Posterior cingulate gyrus (tissue), 11 donors: ENCODE measurements at regions not wholly inside any gene's neighbourhood (a gene's known extent, or its start where the extent isn't known, plus 50 kb on each side); places are given as distances from the start of the nearest gene placed in this dataset.

Source experiments
- DNase-seq, 10 donors: peaks; one replicate each; pipeline versions ENCODE4 v3.0.0 to v3.0.0-alpha.2; 2020 to 2021; ENCODE audit warnings: mixed read lengths in 3 of 10
- intact Hi-C: fragments of 100-400 bp; cut with DNase I; formaldehyde crosslinking; loops from one replicate; pipeline ENCODE4 v1.15.1; 2023

DNA sequence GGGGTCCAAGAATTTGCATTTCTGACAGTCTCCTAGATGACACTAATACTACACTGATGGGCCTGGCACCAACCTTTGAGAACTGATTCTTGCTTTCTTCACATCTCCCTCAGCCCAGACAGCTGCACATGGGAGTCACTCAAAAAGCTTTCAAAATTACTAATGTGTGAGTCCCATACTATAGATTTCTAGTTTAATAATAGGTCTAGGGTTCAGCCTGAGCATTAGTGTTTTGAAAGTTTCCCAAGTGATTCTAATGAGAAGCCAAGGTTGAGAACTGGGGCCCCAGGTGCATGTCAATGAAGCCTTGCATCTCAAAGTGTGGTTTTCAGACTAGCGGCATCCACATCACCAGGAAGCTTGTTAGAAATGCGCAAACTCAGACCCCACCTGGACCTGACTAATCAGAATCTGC is 159.9 kb upstream of the CMC1 start:
- intact Hi-C loops = no loop called here
- DNase-seq = no peak

DNA sequence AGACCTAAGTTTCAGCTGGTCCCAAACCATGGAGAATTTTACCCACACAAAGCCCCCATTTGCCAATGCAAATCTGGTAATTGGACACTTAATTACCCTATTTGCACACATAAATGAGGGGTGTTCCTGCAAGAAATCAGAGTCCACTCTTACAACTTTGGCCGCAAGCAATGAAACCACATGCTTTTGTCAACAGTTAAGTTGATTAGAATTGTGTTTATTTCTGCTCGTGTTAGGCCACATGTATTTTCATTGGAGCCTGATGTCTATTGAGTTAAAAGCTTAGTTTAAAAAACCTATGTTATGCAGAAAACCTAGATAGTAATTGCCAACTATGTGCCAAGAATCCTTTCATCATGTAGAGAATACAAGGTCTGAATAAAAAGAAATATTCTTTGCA is 153.8 kb upstream of the CMC1 start:
- DNase-seq = no peak

GRCh38 chr3:28088811-28089526 is 152.4 kb upstream of the CMC1 start:
- intact Hi-C loops = no loop called here
- DNase-seq = no peak

More for the DNA sequence above, 153.8 kb upstream of the CMC1 start:
- intact Hi-C loops = no loop called here

GRCh38 chr3:28089527-28089897 is 151.9 kb upstream of the CMC1 start:
- no peak for DNase-seq
- intact Hi-C loops = no loop called here

- intact Hi-C loops = no loop called here
- no peak for DNase-seq
These were observed 142.1 kb upstream of the CMC1 start for GRCh38 chr3:28099296-28099695.

GRCh38 chr3:28101705-28102104 is 139.7 kb upstream of the CMC1 start:
- no peak for DNase-seq
- intact Hi-C loops = no loop called here

GRCh38 chr3:28103861-28104260 is 137.6 kb upstream of the CMC1 start:
- intact Hi-C loops = no loop called here
- DNase-seq = no peak

GRCh38 chr3:28104896-28105534 is 136.4 kb upstream of the CMC1 start:
- intact Hi-C loops = no loop called here
- peak in 1 of 10 donors; percentile 52 for DNase-seq

DNA sequence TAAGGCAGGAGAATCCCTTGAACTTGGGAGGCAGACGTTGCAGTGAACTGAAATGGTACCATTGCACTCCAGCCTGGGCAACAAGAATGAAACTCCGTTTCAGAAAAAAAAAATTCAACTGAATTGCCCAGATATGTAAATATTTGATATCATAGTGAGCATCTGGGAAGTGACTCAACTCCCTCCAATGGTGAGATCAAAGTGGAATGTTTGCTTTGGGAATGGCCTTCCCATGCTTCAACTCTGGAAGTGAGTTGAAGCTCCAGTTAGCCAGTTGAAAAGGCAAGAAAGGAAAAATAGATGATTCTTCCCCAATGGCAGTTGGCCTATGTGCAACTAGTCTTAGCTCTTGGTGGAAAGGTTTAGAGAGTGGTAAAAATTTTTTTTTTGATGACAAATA is 131.6 kb upstream of the CMC1 start:
- intact Hi-C loops = no loop called here
- DNase-seq = no peak

DNA sequence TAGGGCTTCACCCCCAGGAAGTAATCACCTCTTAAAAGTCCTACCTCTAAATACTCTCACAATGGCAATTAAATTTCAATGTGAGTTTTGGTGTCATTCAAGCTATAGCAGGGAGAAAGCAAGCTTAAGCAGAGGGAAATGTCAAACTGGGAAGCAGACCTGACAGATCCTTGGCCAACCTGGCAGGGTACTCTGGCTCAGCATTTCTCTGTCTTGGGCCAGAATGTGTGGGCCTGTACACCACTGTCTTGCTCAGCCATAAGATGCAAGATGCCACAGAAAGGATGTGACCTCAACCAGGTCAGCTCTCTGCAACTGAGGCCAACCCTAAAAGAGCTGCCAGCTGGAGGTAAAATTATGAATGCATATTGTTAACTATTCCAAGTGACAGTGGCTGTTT is 130.6 kb upstream of the CMC1 start:
- no peak for DNase-seq
- intact Hi-C loops = no loop called here

- intact Hi-C loops = no loop called here
These were observed 126.5 kb upstream of the CMC1 start for GRCh38 chr3:28114893-28115292.

GRCh38 chr3:28115316-28115715 is 126.1 kb upstream of the CMC1 start:
- DNase-seq = no peak
- intact Hi-C loops = no loop called here

More at GRCh38 chr3:28114893-28115292, 126.5 kb upstream of the CMC1 start:
- DNase-seq = no peak

DNA sequence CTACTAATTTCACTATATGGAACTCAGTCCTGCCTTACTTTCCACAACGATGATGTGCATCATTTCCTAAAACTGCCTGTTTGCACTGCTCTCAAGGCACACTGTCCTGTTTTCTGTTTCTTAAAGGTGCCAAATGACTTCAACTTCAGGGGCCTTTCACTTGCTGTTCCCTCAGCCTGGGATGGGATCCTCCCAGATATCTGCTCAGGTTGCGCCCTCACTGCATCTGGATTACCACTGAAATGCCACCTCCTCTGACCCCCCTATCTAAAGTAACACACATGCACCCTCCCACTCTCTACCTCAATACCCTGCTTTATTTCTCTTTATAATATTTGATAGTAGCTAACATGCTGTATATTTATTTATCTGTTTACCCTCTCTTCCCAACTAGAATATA is 123.8 kb upstream of the CMC1 start:
- intact Hi-C loops = no loop called here

GRCh38 chr3:28118087-28118486 is 123.3 kb upstream of the CMC1 start:
- DNase-seq = no peak

More for the DNA sequence above, 123.8 kb upstream of the CMC1 start:
- peak in 1 of 10 donors; percentile 22 for DNase-seq

GRCh38 chr3:28122227-28122626 is 119.2 kb upstream of the CMC1 start:
- no peak for DNase-seq
- intact Hi-C loops = no loop called here

More at GRCh38 chr3:28118087-28118486, 123.3 kb upstream of the CMC1 start:
- intact Hi-C loops = no loop called here

DNA sequence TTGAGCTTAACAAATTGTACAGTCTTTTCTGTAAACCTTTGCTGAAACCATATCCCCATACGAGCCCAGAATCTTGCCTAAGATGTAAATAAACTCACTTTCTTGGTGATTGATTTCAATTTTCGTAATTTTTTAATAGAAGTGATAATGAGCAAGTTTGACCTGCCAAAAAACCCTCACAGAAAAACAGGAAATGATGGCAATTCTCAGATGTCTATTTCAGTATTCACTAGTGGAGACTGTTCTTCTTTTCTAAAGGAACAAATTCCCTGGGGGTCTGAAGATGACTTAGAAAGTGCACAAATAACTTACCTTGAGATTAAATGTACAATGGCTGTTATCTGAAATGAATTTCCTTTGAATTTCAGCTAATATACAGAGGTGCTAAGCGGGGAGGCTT is 116.5 kb upstream of the CMC1 start:
- intact Hi-C loops = no loop called here
- DNase-seq = no peak

- no peak for DNase-seq
- intact Hi-C loops = no loop called here
These were observed 116.1 kb upstream of the CMC1 start for GRCh38 chr3:28125342-28125741.

GRCh38 chr3:28130836-28131235 is 110.6 kb upstream of the CMC1 start:
- no peak for DNase-seq
- intact Hi-C loops = no loop called here

GRCh38 chr3:28132941-28133340 is 108.5 kb upstream of the CMC1 start:
- DNase-seq = no peak

GRCh38 chr3:28134198-28134597 is 107.2 kb upstream of the CMC1 start:
- intact Hi-C loops = no loop called here

More at GRCh38 chr3:28132941-28133340, 108.5 kb upstream of the CMC1 start:
- intact Hi-C loops = no loop called here

DNA sequence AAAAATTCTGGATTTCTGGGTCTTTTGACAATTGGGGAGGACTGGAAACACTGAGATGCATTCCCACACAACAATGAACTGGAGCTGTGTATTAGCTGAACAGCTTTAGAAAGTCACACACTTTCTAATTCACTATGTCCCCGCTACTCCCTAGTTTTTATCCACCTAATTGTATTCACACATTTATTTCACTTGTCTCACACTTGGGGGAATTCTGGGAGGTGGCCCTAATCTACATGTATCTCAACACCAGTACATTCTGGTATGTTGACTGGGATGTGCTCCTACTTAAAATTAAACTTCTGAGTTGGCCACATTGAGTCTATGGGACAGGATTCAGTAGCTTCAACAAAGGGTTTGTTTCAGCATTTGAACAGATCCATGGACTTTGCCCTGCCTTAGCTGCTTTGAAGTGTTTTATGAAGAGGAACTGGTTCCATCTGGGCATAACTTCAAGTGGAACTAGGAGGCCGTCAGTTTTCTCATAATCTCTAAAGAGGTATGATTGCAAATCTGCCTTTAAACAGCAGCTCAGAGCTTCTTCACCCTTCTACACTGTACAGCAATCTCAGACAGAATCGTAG is 106.5 kb upstream of the CMC1 start:
- intact Hi-C loops = no loop called here
- no peak for DNase-seq

More at GRCh38 chr3:28134198-28134597, 107.2 kb upstream of the CMC1 start:
- DNase-seq = no peak
